ENCODE measurements at regions not wholly inside any gene's neighbourhood (a gene's known extent, or its start where the extent isn't known, plus 50 kb on each side); places are given as distances from the start of the nearest gene placed in this dataset.

- Mint-ChIP-seq H3K27ac (no peak overlapping the region), H3K9me3 (peaks cover 16% of the 10 kb centered on the region), H3K36me3 (ENCODE audit: low read depth) (no peaks in the 10 kb centered on the region), H3K4me3 (no peak overlapping the region), H3K27me3 (no peaks in the 10 kb centered on the region), H3K4me1 (no peaks in the 10 kb centered on the region)
- DNase-seq = no peak
- CTCF ChIA-PET = no interaction called here
- POLR2A ChIA-PET = no interaction called here
Observed at GRCh38 chr2:5098286-5098685, 593.9 kb upstream of the SOX11 start.

- no peaks in the 10 kb centered on the region for H3K36me3 Mint-ChIP-seq (ENCODE audit: low read depth)
- CTCF ChIA-PET = no interaction called here
- H3K27ac Mint-ChIP-seq = no peak overlapping the region
Observed at GRCh38 chr2:5102823-5103222, 589.4 kb upstream of the SOX11 start.

GRCh38 chr2:5111581-5111980 is 580.6 kb upstream of the SOX11 start:
- no peak for DNase-seq
- ChIA-PET CTCF (no interaction called here), POLR2A (no interaction called here)
- no peaks in the 10 kb centered on the region for H3K27me3 Mint-ChIP-seq
- H3K9me3 Mint-ChIP-seq = peaks cover 20% of the 10 kb centered on the region
- H3K4me1 Mint-ChIP-seq = no peaks in the 10 kb centered on the region
- no peak overlapping the region for H3K27ac Mint-ChIP-seq
- no peaks in the 10 kb centered on the region for H3K36me3 Mint-ChIP-seq (ENCODE audit: low read depth)
- H3K4me3 Mint-ChIP-seq = no peak overlapping the region

More at GRCh38 chr2:5102823-5103222, 589.4 kb upstream of the SOX11 start:
- Mint-ChIP-seq H3K4me3 (no peak overlapping the region), H3K4me1 (no peaks in the 10 kb centered on the region), H3K9me3 (peaks cover 14% of the 10 kb centered on the region), H3K27me3 (no peaks in the 10 kb centered on the region)
- no peak for DNase-seq
- POLR2A ChIA-PET = no interaction called here

GRCh38 chr2:5119046-5119445 is 573.1 kb upstream of the SOX11 start:
- Mint-ChIP-seq H3K4me3 (no peak overlapping the region), H3K36me3 (ENCODE audit: low read depth) (no peaks in the 10 kb centered on the region), H3K4me1 (no peaks in the 10 kb centered on the region), H3K9me3 (peaks cover 12% of the 10 kb centered on the region), H3K27me3 (no peaks in the 10 kb centered on the region), H3K27ac (no peak overlapping the region)
- DNase-seq = no peak
- CTCF ChIA-PET = no interaction called here
- POLR2A ChIA-PET = no interaction called here

DNA sequence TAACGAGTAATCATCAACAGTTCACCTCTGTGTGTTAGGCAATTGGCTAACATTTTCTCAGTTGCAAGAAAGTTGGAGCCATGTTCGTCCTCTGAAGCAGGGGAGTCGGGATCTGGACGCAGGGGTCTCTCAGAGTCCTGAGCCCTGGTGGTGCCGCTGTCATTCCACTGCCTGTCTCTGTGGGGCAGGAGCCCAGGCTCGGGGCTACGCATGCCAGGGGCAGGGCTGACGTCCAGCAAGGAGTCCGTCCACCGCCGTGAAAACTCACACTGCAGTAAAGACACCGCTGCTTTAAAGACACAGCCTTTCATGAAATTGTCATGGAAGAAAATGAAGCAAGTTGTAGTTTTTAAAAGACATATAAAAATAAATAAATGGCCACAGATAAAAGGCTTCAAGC is 571.1 kb upstream of the SOX11 start:
- ChIA-PET POLR2A (no interaction called here), CTCF (no interaction called here)
- no peak for DNase-seq
- H3K27me3 Mint-ChIP-seq = no peaks in the 10 kb centered on the region
- no peaks in the 10 kb centered on the region for H3K36me3 Mint-ChIP-seq (ENCODE audit: low read depth)
- no peaks in the 10 kb centered on the region for H3K4me1 Mint-ChIP-seq
- no peak overlapping the region for H3K27ac Mint-ChIP-seq
- no peak overlapping the region for H3K4me3 Mint-ChIP-seq
- H3K9me3 Mint-ChIP-seq = peaks cover 12% of the 10 kb centered on the region

DNA sequence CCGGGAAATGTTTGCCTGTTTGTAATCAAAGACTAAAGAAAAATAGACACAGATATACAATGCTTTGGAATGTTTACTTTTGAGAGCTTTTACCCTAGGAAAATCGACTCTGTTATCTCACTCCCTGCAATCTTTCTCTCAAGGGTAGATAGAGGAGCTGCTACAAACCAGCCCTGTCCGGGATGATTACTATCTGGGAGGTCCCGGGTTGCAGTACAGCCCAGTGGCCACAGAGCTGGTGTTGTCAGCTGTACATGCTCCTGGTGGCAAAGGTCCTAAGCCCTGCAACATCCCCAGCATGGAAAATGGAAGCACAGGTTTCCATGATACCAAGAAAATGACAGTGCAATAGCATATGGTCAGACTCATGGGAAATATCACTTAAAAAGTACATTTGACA is 570.5 kb upstream of the SOX11 start:
- ChIA-PET CTCF (no interaction called here), POLR2A (no interaction called here)
- no peak for DNase-seq
- Mint-ChIP-seq H3K36me3 (ENCODE audit: low read depth) (no peaks in the 10 kb centered on the region), H3K4me1 (no peaks in the 10 kb centered on the region), H3K4me3 (no peak overlapping the region), H3K27ac (no peak overlapping the region), H3K27me3 (no peaks in the 10 kb centered on the region), H3K9me3 (peaks cover 12% of the 10 kb centered on the region)

- Mint-ChIP-seq H3K9me3 (peaks cover 7% of the 10 kb centered on the region), H3K36me3 (ENCODE audit: low read depth) (no peaks in the 10 kb centered on the region), H3K27me3 (no peaks in the 10 kb centered on the region), H3K4me1 (no peaks in the 10 kb centered on the region), H3K4me3 (no peak overlapping the region), H3K27ac (no peak overlapping the region)
- no peak for DNase-seq
- ChIA-PET CTCF (no interaction called here), POLR2A (no interaction called here)
Observed at GRCh38 chr2:5123582-5124196, 568.5 kb upstream of the SOX11 start.

- Mint-ChIP-seq H3K9me3 (peaks cover 7% of the 10 kb centered on the region), H3K36me3 (ENCODE audit: low read depth) (no peaks in the 10 kb centered on the region), H3K27me3 (no peaks in the 10 kb centered on the region), H3K4me1 (no peaks in the 10 kb centered on the region), H3K4me3 (no peak overlapping the region), H3K27ac (no peak overlapping the region)
- DNase-seq = no peak
- POLR2A ChIA-PET = no interaction called here
- CTCF ChIA-PET = no interaction called here
Observed at GRCh38 chr2:5125017-5125730, 567.0 kb upstream of the SOX11 start.

- ChIA-PET POLR2A (no interaction called here), CTCF (no interaction called here)
- H3K27me3 Mint-ChIP-seq = no peaks in the 10 kb centered on the region
- H3K27ac Mint-ChIP-seq = no peak overlapping the region
- no peak for DNase-seq
- H3K4me1 Mint-ChIP-seq = no peaks in the 10 kb centered on the region
- no peaks in the 10 kb centered on the region for H3K36me3 Mint-ChIP-seq (ENCODE audit: low read depth)
- H3K9me3 Mint-ChIP-seq = peaks cover 25% of the 10 kb centered on the region
- no peak overlapping the region for H3K4me3 Mint-ChIP-seq
Observed at GRCh38 chr2:5132281-5132680, 559.9 kb upstream of the SOX11 start.

DNA sequence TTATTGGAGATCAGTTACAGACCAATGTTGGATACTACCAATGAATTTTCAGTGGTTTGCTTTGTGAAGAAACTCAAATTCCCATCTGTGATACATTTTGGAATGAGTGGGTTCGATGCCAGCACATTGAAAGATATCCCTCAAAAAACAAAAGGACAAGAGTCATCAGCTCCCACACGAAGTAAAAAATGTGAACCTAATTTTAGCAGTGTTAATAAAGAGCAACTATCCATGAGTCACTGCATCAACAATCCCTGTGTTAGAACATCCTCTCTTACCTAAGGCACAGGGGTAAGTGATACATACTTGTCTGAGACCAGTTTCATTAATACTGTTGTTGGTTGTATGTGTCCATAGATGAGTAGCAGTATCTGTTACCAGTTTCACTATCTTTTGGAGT is 551.8 kb upstream of the SOX11 start:
- Mint-ChIP-seq H3K9me3 (peaks cover 12% of the 10 kb centered on the region), H3K36me3 (ENCODE audit: low read depth) (no peaks in the 10 kb centered on the region), H3K4me1 (no peaks in the 10 kb centered on the region), H3K27me3 (no peaks in the 10 kb centered on the region), H3K4me3 (no peak overlapping the region), H3K27ac (no peak overlapping the region)
- no peak for DNase-seq
- CTCF ChIA-PET = no interaction called here
- POLR2A ChIA-PET = no interaction called here

GRCh38 chr2:5144159-5144558 is 548.0 kb upstream of the SOX11 start:
- ChIA-PET CTCF (no interaction called here), POLR2A (no interaction called here)
- H3K27me3 Mint-ChIP-seq = no peaks in the 10 kb centered on the region
- H3K9me3 Mint-ChIP-seq = peaks cover 9% of the 10 kb centered on the region
- no peaks in the 10 kb centered on the region for H3K4me1 Mint-ChIP-seq
- no peak overlapping the region for H3K27ac Mint-ChIP-seq
- no peak overlapping the region for H3K4me3 Mint-ChIP-seq
- DNase-seq = no peak
- H3K36me3 Mint-ChIP-seq (ENCODE audit: low read depth) = no peaks in the 10 kb centered on the region

- H3K36me3 Mint-ChIP-seq (ENCODE audit: low read depth) = no peaks in the 10 kb centered on the region
- H3K9me3 Mint-ChIP-seq = peaks cover 9% of the 10 kb centered on the region
- CTCF ChIA-PET = no interaction called here
- H3K27me3 Mint-ChIP-seq = no peaks in the 10 kb centered on the region
- no peaks in the 10 kb centered on the region for H3K4me1 Mint-ChIP-seq
- POLR2A ChIA-PET = no interaction called here
- DNase-seq = no peak
- H3K4me3 Mint-ChIP-seq = no peak overlapping the region
- H3K27ac Mint-ChIP-seq = no peak overlapping the region
Observed at GRCh38 chr2:5145053-5145452, 547.1 kb upstream of the SOX11 start.

GRCh38 chr2:5145801-5146200 is 546.4 kb upstream of the SOX11 start:
- peaks cover 9% of the 10 kb centered on the region for H3K9me3 Mint-ChIP-seq
- H3K27ac Mint-ChIP-seq = no peak overlapping the region
- H3K4me3 Mint-ChIP-seq = no peak overlapping the region
- no peaks in the 10 kb centered on the region for H3K36me3 Mint-ChIP-seq (ENCODE audit: low read depth)
- POLR2A ChIA-PET = no interaction called here
- no peaks in the 10 kb centered on the region for H3K27me3 Mint-ChIP-seq
- H3K4me1 Mint-ChIP-seq = no peaks in the 10 kb centered on the region
- DNase-seq = no peak
- CTCF ChIA-PET = no interaction called here

DNA sequence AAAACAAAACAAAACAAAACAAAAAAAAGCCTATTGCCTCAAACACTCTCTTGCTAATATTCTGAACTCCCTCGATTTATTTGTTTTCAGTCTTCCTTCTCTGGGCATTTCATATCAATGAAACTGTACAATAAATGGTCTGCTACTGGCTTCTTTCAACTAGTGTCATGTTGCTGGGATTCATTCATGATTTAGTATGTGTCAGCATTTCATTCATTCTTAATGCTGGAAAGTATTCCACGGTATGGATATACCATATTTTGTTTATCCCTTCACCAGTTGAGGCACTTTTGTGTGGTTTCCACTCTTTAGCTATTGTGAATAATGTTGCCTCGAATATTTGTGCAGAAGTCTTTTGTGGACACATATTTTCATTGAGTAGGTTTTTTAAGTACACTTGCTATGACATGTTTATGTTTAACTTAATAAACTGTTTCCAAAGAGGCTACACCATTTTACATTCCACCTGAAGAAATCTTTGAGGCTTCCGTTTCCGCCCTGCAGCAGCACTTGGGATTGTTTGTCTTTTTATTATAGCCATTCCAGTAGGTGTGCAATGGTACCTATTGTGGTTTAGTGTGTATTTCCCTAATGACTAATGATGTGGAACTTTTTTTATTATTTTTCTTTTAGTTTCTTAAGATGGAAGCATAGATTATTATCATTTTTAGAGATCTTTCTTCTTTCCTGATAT is 543.6 kb upstream of the SOX11 start:
- peaks cover 21% of the 10 kb centered on the region for H3K9me3 Mint-ChIP-seq
- H3K27ac Mint-ChIP-seq = no peak overlapping the region
- POLR2A ChIA-PET = no interaction called here
- no peaks in the 10 kb centered on the region for H3K4me1 Mint-ChIP-seq
- no peaks in the 10 kb centered on the region for H3K36me3 Mint-ChIP-seq (ENCODE audit: low read depth)
- CTCF ChIA-PET = no interaction called here
- DNase-seq = no peak
- no peaks in the 10 kb centered on the region for H3K27me3 Mint-ChIP-seq
- H3K4me3 Mint-ChIP-seq = no peak overlapping the region
